ENCODE measurements at regions not wholly inside any gene's neighbourhood (a gene's known extent, or its start where the extent isn't known, plus 50 kb on each side); places are given as distances from the start of the nearest gene placed in this dataset.

GRCh38 chr22:23522623-23523251 is 57.4 kb downstream of the IGLL1 start:
- no peak for DNase-seq (ENCODE audit: low read depth, low spot score)

GRCh38 chr22:23521441-23522113 is 58.5 kb downstream of the IGLL1 start:
- peak; percentile 69 for DNase-seq (ENCODE audit: low read depth, low spot score)

GRCh38 chr22:23520863-23521440 is 59.1 kb downstream of the IGLL1 start:
- no peak for DNase-seq (ENCODE audit: low read depth, low spot score)

- no peak for DNase-seq (ENCODE audit: low read depth, low spot score)
Measured at GRCh38 chr22:23519442-23520157, 60.5 kb downstream of the IGLL1 start.

GRCh38 chr22:23518376-23519187 is 61.5 kb downstream of the IGLL1 start:
- no peak for DNase-seq (ENCODE audit: low read depth, low spot score)

GRCh38 chr22:23517804-23518375 is 62.2 kb downstream of the IGLL1 start:
- DNase-seq (ENCODE audit: low read depth, low spot score) = no peak

- DNase-seq (ENCODE audit: low read depth, low spot score) = no peak
Measured at GRCh38 chr22:23516304-23516703, 63.8 kb downstream of the IGLL1 start.

- no peak for DNase-seq (ENCODE audit: low read depth, low spot score)
Measured at GRCh38 chr22:23514322-23515038, 65.6 kb downstream of the IGLL1 start.

- no peak for DNase-seq (ENCODE audit: low read depth, low spot score)
Measured at GRCh38 chr22:23513705-23514104, 66.4 kb downstream of the IGLL1 start.

GRCh38 chr22:23513133-23513532 is 67.0 kb downstream of the IGLL1 start:
- no peak for DNase-seq (ENCODE audit: low read depth, low spot score)

GRCh38 chr22:23512721-23513120 is 67.4 kb downstream of the IGLL1 start:
- DNase-seq (ENCODE audit: low read depth, low spot score) = no peak

GRCh38 chr22:23512348-23512705 is 67.8 kb downstream of the IGLL1 start:
- DNase-seq (ENCODE audit: low read depth, low spot score) = no peak

- DNase-seq (ENCODE audit: low read depth, low spot score) = no peak
Measured at GRCh38 chr22:23511627-23512347, 68.3 kb downstream of the IGLL1 start.

GRCh38 chr22:23509571-23510302 is 70.4 kb downstream of the IGLL1 start:
- peak; percentile 48 for DNase-seq (ENCODE audit: low read depth, low spot score)

GRCh38 chr22:23504516-23504915 is 75.6 kb downstream of the IGLL1 start:
- DNase-seq (ENCODE audit: low read depth, low spot score) = no peak

GRCh38 chr22:23503736-23504440 is 76.2 kb downstream of the IGLL1 start:
- DNase-seq (ENCODE audit: low read depth, low spot score) = no peak

GRCh38 chr22:23503142-23503541 is 76.9 kb downstream of the IGLL1 start:
- DNase-seq (ENCODE audit: low read depth, low spot score) = no peak

- no peak for DNase-seq (ENCODE audit: low read depth, low spot score)
Measured at GRCh38 chr22:23501708-23502107, 78.4 kb downstream of the IGLL1 start.

GRCh38 chr22:23501261-23501619 is 78.8 kb downstream of the IGLL1 start:
- no peak for DNase-seq (ENCODE audit: low read depth, low spot score)

Data from brain pericyte (primary cell).